ENCODE measurements at regions not wholly inside any gene's neighbourhood (a gene's known extent, or its start where the extent isn't known, plus 50 kb on each side); places are given as distances from the start of the nearest gene placed in this dataset.

DNA sequence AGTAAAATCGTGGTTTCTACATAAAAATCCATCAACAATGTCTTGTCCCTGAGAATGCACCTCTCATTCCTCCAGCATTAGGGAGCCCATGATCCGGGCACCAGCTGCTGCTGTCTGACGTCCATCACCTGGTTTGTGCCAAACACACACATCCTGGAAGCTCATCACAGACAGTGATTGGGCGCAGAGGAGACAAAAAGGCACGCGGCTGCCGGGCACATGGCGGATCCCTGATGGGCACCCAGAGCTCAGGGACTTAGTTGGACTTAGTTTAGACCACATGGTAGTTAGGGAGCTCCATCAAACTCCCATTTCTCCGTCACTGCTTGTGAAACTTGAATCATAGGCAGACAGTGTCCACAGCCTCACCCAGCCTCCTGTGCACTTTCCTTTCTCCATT lies 1059.3 kb downstream of the TMEM121 start (continued):
- TF ChIP-seq CHD7 (IDR thresholded peaks at IDR 0.05; ENCODE audit: insufficient replicate concordance, low read length) (no peak), TAF1 (IDR thresholded peaks at IDR 0.05; ENCODE audit: low read depth, low read length) (no peak), TCF12 (IDR thresholded peaks at IDR 0.05; ENCODE audit: low read depth, low read length) (no peak), POLR2A (IDR thresholded peaks at IDR 0.05; ENCODE audit: control extremely low read depth in 1 of 2, low read depth in 2 of 2, low read length in 2 of 2) (no peak), PHF8 (conservative IDR thresholded peaks at IDR 0.05; ENCODE audit: low read depth, low read length) (no peak), KDM5A (IDR thresholded peaks at IDR 0.05; ENCODE audit: low read length) (no peak), NRF1 (IDR thresholded peaks at IDR 0.05; ENCODE audit: low read depth, low read length) (no peak), BACH1 (IDR thresholded peaks at IDR 0.05; ENCODE audit: low read length) (no peak), RBBP5 (IDR thresholded peaks at IDR 0.05; ENCODE audit: borderline replicate concordance, low read depth, low read length) (no peak), CBX5 (IDR thresholded peaks at IDR 0.05; ENCODE audit: low read depth, low read length) (no peak), POU5F1 (IDR thresholded peaks at IDR 0.05; ENCODE audit: low read depth, low read length) (no peak), CHD2 (IDR thresholded peaks at IDR 0.05; ENCODE audit: low read length) (no peak), GABPA (IDR thresholded peaks at IDR 0.05; ENCODE audit: borderline replicate concordance, insufficient read depth, low read length) (no peak)

All from H1 (cell line).